SK-N-SH treated with all-trans-retinoic acid at 6 μM for 48 hours (cell line): ENCODE measurements at regions not wholly inside any gene's neighbourhood (a gene's known extent, or its start where the extent isn't known, plus 50 kb on each side); places are given as distances from the start of the nearest gene placed in this dataset.

ENCODE experiments used
- ATAC-seq: fragments of 200-7000 bp; cut with Tn5 transposase; 3 replicates; pipeline ENCODE4 v1.9.1; 2020; ENCODE audit warnings: mild to moderate bottlenecking, moderate library complexity
- ARNTL ChIP-seq: fragments of 450-650 bp; formaldehyde crosslinking; IDR thresholded peaks from 2 replicates; pipeline ENCODE4 v1.5.0; 2020; ENCODE audit warnings: low read depth, mild to moderate bottlenecking, moderate library complexity, borderline replicate concordance
- BACH2 ChIP-seq: fragments of 250-450 bp; sonication (Bioruptor Pico); IDR thresholded peaks from 2 replicates; pipeline ENCODE4 v1.9.0; 2021; ENCODE audit warnings: mild to moderate bottlenecking, borderline replicate concordance
- CREB5 ChIP-seq: fragments of 250-450 bp; sonication (Bioruptor Pico); IDR thresholded peaks from 2 replicates; pipeline ENCODE4 v1.5.1; 2020; ENCODE audit warnings: low read depth, mild to moderate bottlenecking, moderate library complexity
- CSDC2 ChIP-seq: fragments of 250-450 bp; sonication (Bioruptor Pico); IDR thresholded peaks from 2 replicates; pipeline ENCODE4 v1.5.0; 2020; ENCODE audit warnings: mild to moderate bottlenecking, moderate library complexity
- CSRNP3 ChIP-seq: fragments of 250-450 bp; sonication (Bioruptor Pico); IDR thresholded peaks from 2 replicates; pipeline ENCODE4 v1.5.1; 2021; ENCODE audit warnings: mild to moderate bottlenecking, moderate library complexity
- ESRRG ChIP-seq: fragments of 250-450 bp; sonication (Bioruptor Pico); IDR thresholded peaks from 2 replicates; pipeline ENCODE4 v1.6.1; 2021; ENCODE audit warnings: mild to moderate bottlenecking
- GLIS3 ChIP-seq: fragments of 250-450 bp; sonication (Bioruptor Pico); IDR thresholded peaks from 2 replicates; pipeline ENCODE4 v1.5.0; 2020; ENCODE audit warnings: mild to moderate bottlenecking, moderate library complexity
- PATZ1 ChIP-seq: fragments of 250-450 bp; sonication (Bioruptor Pico); IDR thresholded peaks from 2 replicates; pipeline ENCODE4 v1.8.0; 2020; ENCODE audit warnings: mild to moderate bottlenecking, moderate library complexity, borderline replicate concordance
- POU6F1 ChIP-seq: fragments of 250-450 bp; sonication (Bioruptor Pico); IDR thresholded peaks from 2 replicates; pipeline ENCODE4 v1.8.0; 2021; ENCODE audit warnings: low read depth, mild to moderate bottlenecking, moderate library complexity, borderline replicate concordance
- PPARA ChIP-seq: fragments of 250-450 bp; sonication (Bioruptor Pico); IDR thresholded peaks from 2 replicates; pipeline ENCODE4 v1.5.0; 2020; ENCODE audit warnings: mild to moderate bottlenecking, borderline replicate concordance
- RARB ChIP-seq: fragments of 250-450 bp; sonication (Bioruptor Pico); IDR thresholded peaks from 2 replicates; pipeline ENCODE4 v1.8.0; 2021; ENCODE audit warnings: mild to moderate bottlenecking, moderate library complexity
- SNAI2 ChIP-seq: fragments of 250-450 bp; sonication (Bioruptor Pico); IDR thresholded peaks from 2 replicates; pipeline ENCODE4 v1.5.0; 2020; ENCODE audit warnings: mild to moderate bottlenecking, moderate library complexity
- TCF4 ChIP-seq: fragments of 250-450 bp; sonication (Bioruptor Pico); IDR thresholded peaks from 2 replicates; pipeline ENCODE4 v1.8.0; 2021; ENCODE audit warnings: mild to moderate bottlenecking, moderate library complexity, borderline replicate concordance
- TOX ChIP-seq: fragments of 250-450 bp; sonication (Bioruptor Pico); IDR thresholded peaks from 2 replicates; pipeline ENCODE4 v1.8.0; 2021; ENCODE audit warnings: mild to moderate bottlenecking, moderate library complexity, borderline replicate concordance
- TSHZ2 ChIP-seq: fragments of 250-450 bp; sonication (Bioruptor Pico); IDR thresholded peaks from 2 replicates; pipeline ENCODE4 v1.5.0; 2020; ENCODE audit warnings: mild to moderate bottlenecking, moderate library complexity
- ZC3H10 ChIP-seq: fragments of 250-450 bp; sonication (Bioruptor Pico); IDR thresholded peaks from 2 replicates; pipeline ENCODE4 v1.5.1; 2021; ENCODE audit warnings: mild to moderate bottlenecking, moderate library complexity
- ZFP3 ChIP-seq: fragments of 250-450 bp; sonication (Bioruptor Pico); IDR thresholded peaks from 2 replicates; pipeline ENCODE4 v1.5.0; 2020; ENCODE audit warnings: mild to moderate bottlenecking, moderate library complexity
- ZNF565 ChIP-seq: fragments of 450-650 bp; formaldehyde crosslinking; conservative IDR thresholded peaks from 2 replicates; pipeline ENCODE4 v1.5.0; 2020; ENCODE audit warnings: low read depth, mild to moderate bottlenecking, moderate library complexity
- ZNF8 ChIP-seq: fragments of 450-650 bp; formaldehyde crosslinking; IDR thresholded peaks from 2 replicates; pipeline ENCODE4 v1.5.0; 2020; ENCODE audit warnings: mild to moderate bottlenecking, moderate library complexity

GRCh38 chr16:79444572-79444971 lies 156.0 kb downstream of the MAF start:
- TF ChIP-seq BACH2 (no peak), SNAI2 (CRISPR knock-in tag) (no peak), TOX (CRISPR knock-in tag) (no peak), GLIS3 (CRISPR knock-in tag) (no peak), CSRNP3 (no peak), CREB5 (no peak), CSDC2 (CRISPR knock-in tag) (no peak), ZNF565 (CRISPR knock-in tag) (no peak), TSHZ2 (CRISPR knock-in tag) (no peak), ZFP3 (CRISPR knock-in tag) (no peak), PPARA (no peak), ZC3H10 (CRISPR knock-in tag) (no peak), ARNTL (CRISPR knock-in tag) (no peak)

GRCh38 chr16:79439901-79440300 lies 160.6 kb downstream of the MAF start:
- ATAC-seq = no peak

More at GRCh38 chr16:79444572-79444971, 156.0 kb downstream of the MAF start:
- no peak for ATAC-seq

More at GRCh38 chr16:79439901-79440300, 160.6 kb downstream of the MAF start:
- no peak for TF ChIP-seq ESRRG (CRISPR knock-in tag)
- TF ChIP-seq TSHZ2 (CRISPR knock-in tag) = no peak
- TF ChIP-seq POU6F1 (CRISPR knock-in tag) = no peak
- TF ChIP-seq TOX (CRISPR knock-in tag) = no peak
- no peak for TF ChIP-seq TCF4 (CRISPR knock-in tag)
- TF ChIP-seq ZNF8 (CRISPR knock-in tag) = no peak
- no peak for TF ChIP-seq SNAI2 (CRISPR knock-in tag)
- TF ChIP-seq BACH2 = no peak
- no peak for TF ChIP-seq ZNF565 (CRISPR knock-in tag)
- TF ChIP-seq PATZ1 = no peak
- no peak for TF ChIP-seq PPARA
- TF ChIP-seq CREB5 = no peak
- no peak for TF ChIP-seq GLIS3 (CRISPR knock-in tag)
- TF ChIP-seq ZC3H10 (CRISPR knock-in tag) = no peak
- no peak for TF ChIP-seq CSDC2 (CRISPR knock-in tag)
- no peak for TF ChIP-seq RARB (CRISPR knock-in tag)
